WTC11 (cell line): ENCODE measurements at regions not wholly inside any gene's neighbourhood (a gene's known extent, or its start where the extent isn't known, plus 50 kb on each side); places are given as distances from the start of the nearest gene placed in this dataset.

Source experiments
- ATAC-seq: fragments of 200-7000 bp; cut with Tn5 transposase; 2 replicates; pipeline ENCODE4 v1.10.0; 2021; ENCODE audit warnings: mild to moderate bottlenecking, moderate library complexity
- CTCF ChIA-PET: fragments of 300-600 bp; sonication (Branson Sonifier 250); formaldehyde crosslinking; loops from one replicate; lab custom pipeline; 2021; ENCODE audit warnings: antibody characterized with exemption; lab: Charles Lee
- POLR2A ChIA-PET: fragments of 350-600 bp; sonication (Branson Sonifier 250); formaldehyde crosslinking; loops from one replicate; lab custom pipeline; 2021; ENCODE audit warnings: antibody characterized with exemption; lab: Charles Lee
- DNase-seq: peaks from one replicate; pipeline ENCODE4 v3.0.0; 2021; ENCODE audit warnings: low spot score
- H3K27ac Mint-ChIP-seq: 2 replicates; pipeline ENCODE4 v1.8.0; 2021; ENCODE audit warnings: mixed read lengths
- H3K27me3 Mint-ChIP-seq: 2 replicates; pipeline ENCODE4 v1.8.0; 2021; ENCODE audit warnings: low read depth, mild to moderate bottlenecking, moderate library complexity, mixed read lengths
- H3K36me3 Mint-ChIP-seq: 2 replicates; pipeline ENCODE4 v1.8.0; 2021; ENCODE audit warnings: mixed read lengths
- H3K4me1 Mint-ChIP-seq: 2 replicates; pipeline ENCODE4 v1.8.0; 2022; ENCODE audit warnings: mixed read lengths
- H3K4me3 Mint-ChIP-seq: 2 replicates; pipeline ENCODE4 v1.8.0; 2021; ENCODE audit warnings: mild to moderate bottlenecking, moderate library complexity, mixed read lengths
- H3K9me3 Mint-ChIP-seq: 2 replicates; pipeline ENCODE4 v1.8.0; 2021; ENCODE audit warnings: mixed read lengths
- CTCF ChIP-seq: fragments of 200-600 bp; IDR thresholded peaks from 2 replicates; pipeline ENCODE4 v1.8.0; 2022; ENCODE audit warnings: antibody characterized with exemption
- E2F1 ChIP-seq: sonication (generic); formaldehyde crosslinking; IDR thresholded peaks from 2 replicates; pipeline ENCODE4 v1.8.0; 2022; ENCODE audit warnings: mild to moderate bottlenecking, missing genetic modification reagents
- ETV6 ChIP-seq: sonication (generic); formaldehyde crosslinking; IDR thresholded peaks from 2 replicates; pipeline ENCODE4 v1.8.1; 2022; ENCODE audit warnings: mild to moderate bottlenecking, missing genetic modification reagents
- FOXK1 ChIP-seq: sonication (generic); formaldehyde crosslinking; IDR thresholded peaks from 2 replicates; pipeline ENCODE4 v1.8.0; 2022; ENCODE audit warnings: mild to moderate bottlenecking, moderate library complexity, missing genetic modification reagents
- GRHL2 ChIP-seq: fragments of 250-450 bp; sonication (Bioruptor Pico); IDR thresholded peaks from 2 replicates; pipeline ENCODE4 v1.8.0; 2022; ENCODE audit warnings: mild to moderate bottlenecking, moderate library complexity; ENCODE audit not compliant: insufficient replicate concordance, severe bottlenecking
- IRF2 ChIP-seq: sonication (generic); formaldehyde crosslinking; IDR thresholded peaks from 2 replicates; pipeline ENCODE4 v1.8.0; 2022; ENCODE audit warnings: low read depth, missing genetic modification reagents, borderline replicate concordance
- KAT7 ChIP-seq: sonication (generic); formaldehyde crosslinking; IDR thresholded peaks from 2 replicates; pipeline ENCODE4 v1.8.1; 2023; ENCODE audit warnings: missing genetic modification reagents, mild to moderate bottlenecking, borderline replicate concordance
- MAX ChIP-seq: sonication (generic); formaldehyde crosslinking; IDR thresholded peaks from 2 replicates; pipeline ENCODE4 v1.8.0; 2022; ENCODE audit warnings: mild to moderate bottlenecking, missing genetic modification reagents
- PRDM15 ChIP-seq: sonication (generic); formaldehyde crosslinking; IDR thresholded peaks from 2 replicates; pipeline ENCODE4 v1.8.0; 2022; ENCODE audit warnings: missing genetic modification reagents
- PREB ChIP-seq: sonication (generic); formaldehyde crosslinking; IDR thresholded peaks from 2 replicates; pipeline ENCODE4 v1.8.1; 2022; ENCODE audit warnings: mild to moderate bottlenecking, missing genetic modification reagents, moderate library complexity, borderline replicate concordance
- TEAD4 ChIP-seq: sonication (generic); formaldehyde crosslinking; IDR thresholded peaks from 2 replicates; pipeline ENCODE4 v1.8.0; 2022; ENCODE audit warnings: mild to moderate bottlenecking, missing genetic modification reagents
- TP53 ChIP-seq: sonication (generic); formaldehyde crosslinking; IDR thresholded peaks from 2 replicates; pipeline ENCODE4 v1.8.1; 2023; ENCODE audit warnings: mild to moderate bottlenecking, missing genetic modification reagents
- ZNF532 ChIP-seq: fragments of 250-450 bp; sonication (Bioruptor Pico); IDR thresholded peaks from 2 replicates; pipeline ENCODE4 v1.9.0; 2021; ENCODE audit warnings: mild to moderate bottlenecking, borderline replicate concordance
- ZNF671 ChIP-seq: fragments of 250-450 bp; sonication (Bioruptor Pico); IDR thresholded peaks from 2 replicates; pipeline ENCODE4 v1.8.0; 2021; ENCODE audit warnings: mild to moderate bottlenecking

GRCh38 chr21:17386498-17386897, 126.3 kb upstream of the CXADR start (continued):
- TF ChIP-seq ZNF532 (CRISPR knock-in tag), result no peak
- no peak for TF ChIP-seq E2F1 (CRISPR knock-in tag)
- TF ChIP-seq GRHL2 (CRISPR knock-in tag), result no peak
- TF ChIP-seq PRDM15 (CRISPR knock-in tag), result no peak
- TF ChIP-seq TEAD4, result no peak
- no peak for TF ChIP-seq IRF2 (CRISPR knock-in tag)
- no peak for TF ChIP-seq ZNF671 (CRISPR knock-in tag)
- TF ChIP-seq, all 79 proteins: peak for 0

GRCh38 chr21:17387030-17387617, 125.7 kb upstream of the CXADR start:
- DNase-seq, result peak; percentile 14
- Mint-ChIP-seq H3K27ac (no peak overlapping the region), H3K4me3 (no peak overlapping the region), H3K27me3 (peaks cover 2% of the 10 kb centered on the region; the same call in 1 of the 2 replicates), H3K9me3 (peaks cover 18% of the 10 kb centered on the region), H3K36me3 (peaks cover 17% of the 10 kb centered on the region), H3K4me1 (peaks cover 18% of the 10 kb centered on the region)
- ChIA-PET POLR2A (interaction anchor here (0.7 to 1.2 kb wide), 2 partner anchors 132 to 170 kb away, joined by 4 to 5 read pairs; no protein-coding TSS in a partner anchor), CTCF (interaction anchor here (0.6 to 3.9 kb wide), 35 partner anchors 9 to 1345 kb away, joined by 3 to 71 read pairs (median 4); no protein-coding TSS in a partner anchor)
- peak; percentile 76 for TF ChIP-seq CTCF
- TF ChIP-seq TP53, result no peak
- ATAC-seq, result peak; percentile 65

GRCh38 chr21:17388226-17388625, 124.6 kb upstream of the CXADR start:
- H3K27me3 Mint-ChIP-seq, result no peaks in the 10 kb centered on the region
- ATAC-seq, result peak; percentile 44; the same call in 1 of the 2 replicates
- ChIA-PET CTCF (interaction anchor here (1.0 to 3.9 kb wide), 6 partner anchors 18 to 197 kb away, joined by 3 to 71 read pairs (median 4); no protein-coding TSS in a partner anchor), POLR2A (interaction anchor here (0.8 to 0.9 kb wide), 2 partner anchors 67 to 166 kb away, joined by 3 read pairs; no protein-coding TSS in a partner anchor)
- no peak for DNase-seq
- peaks cover 7% of the 10 kb centered on the region for H3K9me3 Mint-ChIP-seq
- peaks cover 7% of the 10 kb centered on the region; the same call in 1 of the 2 replicates for H3K36me3 Mint-ChIP-seq
- H3K27ac Mint-ChIP-seq, result no peak overlapping the region
- no peak overlapping the region for H3K4me3 Mint-ChIP-seq
- H3K4me1 Mint-ChIP-seq, result peaks cover 18% of the 10 kb centered on the region
- no peak for TF ChIP-seq ZNF532 (CRISPR knock-in tag)
- TF ChIP-seq KAT7 (CRISPR knock-in tag), result no peak
- no peak for TF ChIP-seq PREB (CRISPR knock-in tag)
- no peak for TF ChIP-seq MAX (CRISPR knock-in tag)
- TF ChIP-seq ETV6 (CRISPR knock-in tag), result no peak
- no peak for TF ChIP-seq FOXK1 (CRISPR knock-in tag)
